Neuron (in vitro differentiated cells): ENCODE measurements at regions not wholly inside any gene's neighbourhood (a gene's known extent, or its start where the extent isn't known, plus 50 kb on each side); places are given as distances from the start of the nearest gene placed in this dataset.
"Not testable (repeated sequence)": the region's sequence is repeated elsewhere in the genome, so short reads cannot be mapped to it uniquely, and the experiment has no call there.

Experiments
- H2AFZ ChIP-seq: one replicate; pipeline ENCODE4 v1.6.1; 2013; ENCODE audit warnings: low read depth, mild to moderate bottlenecking, inconsistent platforms, low read length, moderate library complexity
- H3K27me3 ChIP-seq: one replicate; pipeline ENCODE4 v1.6.1; 2013; ENCODE audit warnings: low read length; ENCODE audit not compliant: insufficient read depth
- H3K36me3 ChIP-seq: one replicate; pipeline ENCODE4 v1.6.1; 2013; ENCODE audit warnings: low read length; ENCODE audit not compliant: insufficient read depth
- H3K4me1 ChIP-seq: one replicate; pipeline ENCODE4 v1.6.1; 2013; ENCODE audit warnings: low read length; ENCODE audit not compliant: insufficient read depth
- H3K4me3 ChIP-seq: 2 replicates; pipeline ENCODE4 v1.5.1; 2013; ENCODE audit warnings: mild to moderate bottlenecking, low read length, moderate library complexity
- H3K9me3 ChIP-seq: one replicate; pipeline ENCODE4 v1.6.1; 2013; ENCODE audit warnings: low read length

GRCh38 chr16:63415014-63415413, 1378.8 kb upstream of the CDH8 start:
- Histone ChIP-seq H3K36me3 (no peaks in the 10 kb centered on the region), H3K4me1 (peaks cover 17% of the 10 kb centered on the region), H2AFZ (no peak overlapping the region), H3K4me3 (no peak overlapping the region), H3K27me3 (no peaks in the 10 kb centered on the region), H3K9me3 (no peaks in the 10 kb centered on the region)

- Histone ChIP-seq H2AFZ (no peak overlapping the region), H3K27me3 (no peaks in the 10 kb centered on the region), H3K9me3 (no peaks in the 10 kb centered on the region), H3K4me1 (peaks cover 17% of the 10 kb centered on the region), H3K36me3 (no peaks in the 10 kb centered on the region), H3K4me3 (no peak overlapping the region)
Measured at GRCh38 chr16:63410594-63410993, 1374.4 kb upstream of the CDH8 start.

- H2AFZ ChIP-seq: no peak overlapping the region
- no peaks in the 10 kb centered on the region for H3K4me1 ChIP-seq
- H3K36me3 ChIP-seq: no peaks in the 10 kb centered on the region
- H3K9me3 ChIP-seq: no peaks in the 10 kb centered on the region
- H3K4me3 ChIP-seq: no peak overlapping the region
- H3K27me3 ChIP-seq: no peaks in the 10 kb centered on the region
Measured at GRCh38 chr16:63403792-63404191, 1367.6 kb upstream of the CDH8 start.

GRCh38 chr16:63388277-63388676, 1352.0 kb upstream of the CDH8 start:
- not testable (repeated sequence) for H3K36me3 ChIP-seq, H3K4me3 ChIP-seq, H2AFZ ChIP-seq, H3K27me3 ChIP-seq, H3K4me1 ChIP-seq, H3K9me3 ChIP-seq

GRCh38 chr16:63385714-63386432, 1349.6 kb upstream of the CDH8 start:
- peaks cover 4% of the 10 kb centered on the region for H3K4me1 ChIP-seq
- H3K9me3 ChIP-seq: no peaks in the 10 kb centered on the region
- no peak overlapping the region for H2AFZ ChIP-seq
- H3K27me3 ChIP-seq: no peaks in the 10 kb centered on the region
- H3K36me3 ChIP-seq: no peaks in the 10 kb centered on the region
- H3K4me3 ChIP-seq: no peak overlapping the region

- peaks cover 16% of the 10 kb centered on the region for H3K4me1 ChIP-seq
- no peaks in the 10 kb centered on the region for H3K27me3 ChIP-seq
- H3K36me3 ChIP-seq: no peaks in the 10 kb centered on the region
- H3K9me3 ChIP-seq: no peaks in the 10 kb centered on the region
- H2AFZ ChIP-seq: no peak overlapping the region
- H3K4me3 ChIP-seq: no peak overlapping the region
Measured at GRCh38 chr16:63373744-63374143, 1337.5 kb upstream of the CDH8 start.

- Histone ChIP-seq H3K36me3 (no peaks in the 10 kb centered on the region), H2AFZ (peak overlapping the region; percentile 52), H3K9me3 (no peaks in the 10 kb centered on the region), H3K27me3 (no peaks in the 10 kb centered on the region), H3K4me1 (peaks cover 16% of the 10 kb centered on the region), H3K4me3 (no peak overlapping the region)
Measured at GRCh38 chr16:63372815-63373214, 1336.6 kb upstream of the CDH8 start.

- Histone ChIP-seq H3K9me3 (no peaks in the 10 kb centered on the region), H3K4me1 (peaks cover 16% of the 10 kb centered on the region), H3K36me3 (no peaks in the 10 kb centered on the region), H3K27me3 (no peaks in the 10 kb centered on the region), H3K4me3 (no peak overlapping the region), H2AFZ (peak overlapping the region; percentile 52)
Measured at GRCh38 chr16:63372283-63372682, 1336.0 kb upstream of the CDH8 start.

GRCh38 chr16:63365649-63366304, 1329.5 kb upstream of the CDH8 start:
- Histone ChIP-seq H3K36me3 (no peaks in the 10 kb centered on the region), H2AFZ (no peak overlapping the region), H3K4me3 (no peak overlapping the region), H3K27me3 (no peaks in the 10 kb centered on the region), H3K9me3 (no peaks in the 10 kb centered on the region), H3K4me1 (no peaks in the 10 kb centered on the region)

GRCh38 chr16:63363738-63364137, 1327.5 kb upstream of the CDH8 start:
- no peaks in the 10 kb centered on the region for H3K9me3 ChIP-seq
- H3K4me1 ChIP-seq: no peaks in the 10 kb centered on the region
- no peaks in the 10 kb centered on the region for H3K36me3 ChIP-seq
- no peak overlapping the region for H3K4me3 ChIP-seq
- H3K27me3 ChIP-seq: no peaks in the 10 kb centered on the region
- no peak overlapping the region for H2AFZ ChIP-seq

GRCh38 chr16:63361032-63361624, 1324.9 kb upstream of the CDH8 start:
- Histone ChIP-seq H3K9me3 (no peaks in the 10 kb centered on the region), H3K27me3 (no peaks in the 10 kb centered on the region), H3K4me1 (no peaks in the 10 kb centered on the region), H2AFZ (no peak overlapping the region), H3K36me3 (no peaks in the 10 kb centered on the region), H3K4me3 (no peak overlapping the region)

- no peak overlapping the region for H3K4me3 ChIP-seq
- H3K9me3 ChIP-seq: no peaks in the 10 kb centered on the region
- H3K36me3 ChIP-seq: no peaks in the 10 kb centered on the region
- no peak overlapping the region for H2AFZ ChIP-seq
- no peaks in the 10 kb centered on the region for H3K27me3 ChIP-seq
- H3K4me1 ChIP-seq: no peaks in the 10 kb centered on the region
Measured at GRCh38 chr16:63349961-63350360, 1313.7 kb upstream of the CDH8 start.

- no peak overlapping the region for H2AFZ ChIP-seq
- no peaks in the 10 kb centered on the region for H3K27me3 ChIP-seq
- H3K4me3 ChIP-seq: no peak overlapping the region
- no peaks in the 10 kb centered on the region for H3K9me3 ChIP-seq
- H3K4me1 ChIP-seq: no peaks in the 10 kb centered on the region
- H3K36me3 ChIP-seq: no peaks in the 10 kb centered on the region
Measured at GRCh38 chr16:63346000-63346399, 1309.8 kb upstream of the CDH8 start.
